Islet precursor cell (in vitro differentiated cells): ENCODE measurements at regions not wholly inside any gene's neighbourhood (a gene's known extent, or its start where the extent isn't known, plus 50 kb on each side); places are given as distances from the start of the nearest gene placed in this dataset.

Experiments used
- DNase-seq: peaks from one replicate; pipeline ENCODE4 v3.0.0-alpha.2; 2018

- DNase-seq = no peak
Observed at GRCh38 chr10:29035721-29036120, 253.1 kb upstream of the LYZL1 start.

GRCh38 chr10:29037348-29038113, 251.3 kb upstream of the LYZL1 start:
- no peak for DNase-seq

GRCh38 chr10:29039091-29039490, 249.8 kb upstream of the LYZL1 start:
- no peak for DNase-seq

- DNase-seq = no peak
Observed at GRCh38 chr10:29039677-29040189, 249.1 kb upstream of the LYZL1 start.

GRCh38 chr10:29041616-29042015, 247.3 kb upstream of the LYZL1 start:
- no peak for DNase-seq

GRCh38 chr10:29048506-29048905, 240.4 kb upstream of the LYZL1 start:
- DNase-seq = no peak

GRCh38 chr10:29050081-29050480, 238.8 kb upstream of the LYZL1 start:
- DNase-seq = no peak

GRCh38 chr10:29055101-29055500, 233.8 kb upstream of the LYZL1 start:
- DNase-seq = no peak

- DNase-seq = no peak
Observed at GRCh38 chr10:29056729-29057128, 232.1 kb upstream of the LYZL1 start.

- no peak for DNase-seq
Observed at GRCh38 chr10:29057822-29058331, 231.0 kb upstream of the LYZL1 start.

- DNase-seq = peak; percentile 84
Observed at GRCh38 chr10:29063806-29064644, 224.8 kb upstream of the LYZL1 start.

- no peak for DNase-seq
Observed at GRCh38 chr10:29064680-29065079, 224.2 kb upstream of the LYZL1 start.

- no peak for DNase-seq
Observed at GRCh38 chr10:29067161-29067560, 221.7 kb upstream of the LYZL1 start.

GRCh38 chr10:29067628-29068027, 221.2 kb upstream of the LYZL1 start:
- DNase-seq = no peak

GRCh38 chr10:29068302-29068701, 220.6 kb upstream of the LYZL1 start:
- no peak for DNase-seq

GRCh38 chr10:29068966-29069365, 219.9 kb upstream of the LYZL1 start:
- DNase-seq = no peak

GRCh38 chr10:29069941-29070340, 218.9 kb upstream of the LYZL1 start:
- no peak for DNase-seq

GRCh38 chr10:29078919-29079318, 210.0 kb upstream of the LYZL1 start:
- DNase-seq = peak; percentile 94

- no peak for DNase-seq
Observed at GRCh38 chr10:29081231-29081630, 207.6 kb upstream of the LYZL1 start.

GRCh38 chr10:29081951-29082685, 206.8 kb upstream of the LYZL1 start:
- DNase-seq = no peak

GRCh38 chr10:29083096-29083495, 205.8 kb upstream of the LYZL1 start:
- no peak for DNase-seq

- no peak for DNase-seq
Observed at GRCh38 chr10:29084681-29085307, 204.1 kb upstream of the LYZL1 start.

GRCh38 chr10:29089091-29089490, 199.8 kb upstream of the LYZL1 start:
- DNase-seq = no peak
